Testis (tissue), 2 donors: ENCODE measurements at regions not wholly inside any gene's neighbourhood (a gene's known extent, or its start where the extent isn't known, plus 50 kb on each side); places are given as distances from the start of the nearest gene placed in this dataset.

Experiments
- POLR2A ChIP-seq: fragments of 450-650 bp; IDR thresholded peaks from one replicate; pipeline ENCODE4 v1.6.1; 2017; ENCODE audit warnings: antibody characterized with exemption, mild to moderate bottlenecking, moderate library complexity
- TF ChIP-seq, protein P1 (sequence below), 3 experiments: fragments of 450-650 bp in 2 of 3; fragments of 200-600 bp in 1 of 3; sonication (generic) in 1 of 3; IDR thresholded peaks; one replicate each; pipeline ENCODE4 v1.5.1; 2016 to 2019; ENCODE audit warnings: antibody characterized with exemption in 3 of 3, mild to moderate bottlenecking in 2 of 3, moderate library complexity in 1 of 3

DNA sequence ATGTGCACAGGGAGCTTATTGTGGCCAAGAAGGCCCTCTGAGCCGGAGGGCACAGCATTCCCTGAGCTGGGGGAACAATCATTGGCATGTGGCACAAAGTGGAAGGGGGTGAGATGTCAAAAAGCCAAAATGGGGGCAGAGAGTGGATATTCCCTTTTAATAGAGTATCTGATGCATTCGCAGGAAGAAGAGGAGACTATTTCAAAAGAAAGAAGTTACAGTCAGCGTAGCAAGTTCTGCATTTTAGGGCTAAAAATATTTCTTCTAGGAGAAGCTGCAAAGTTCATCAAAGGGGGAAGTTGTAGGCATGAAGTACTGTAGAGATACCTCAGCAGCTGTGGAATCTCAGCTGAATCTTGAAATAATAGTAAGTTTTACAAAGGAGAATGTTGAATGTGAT lies 136.0 kb upstream of the WDR11 start:
- TF ChIP-seq, protein P1, sequence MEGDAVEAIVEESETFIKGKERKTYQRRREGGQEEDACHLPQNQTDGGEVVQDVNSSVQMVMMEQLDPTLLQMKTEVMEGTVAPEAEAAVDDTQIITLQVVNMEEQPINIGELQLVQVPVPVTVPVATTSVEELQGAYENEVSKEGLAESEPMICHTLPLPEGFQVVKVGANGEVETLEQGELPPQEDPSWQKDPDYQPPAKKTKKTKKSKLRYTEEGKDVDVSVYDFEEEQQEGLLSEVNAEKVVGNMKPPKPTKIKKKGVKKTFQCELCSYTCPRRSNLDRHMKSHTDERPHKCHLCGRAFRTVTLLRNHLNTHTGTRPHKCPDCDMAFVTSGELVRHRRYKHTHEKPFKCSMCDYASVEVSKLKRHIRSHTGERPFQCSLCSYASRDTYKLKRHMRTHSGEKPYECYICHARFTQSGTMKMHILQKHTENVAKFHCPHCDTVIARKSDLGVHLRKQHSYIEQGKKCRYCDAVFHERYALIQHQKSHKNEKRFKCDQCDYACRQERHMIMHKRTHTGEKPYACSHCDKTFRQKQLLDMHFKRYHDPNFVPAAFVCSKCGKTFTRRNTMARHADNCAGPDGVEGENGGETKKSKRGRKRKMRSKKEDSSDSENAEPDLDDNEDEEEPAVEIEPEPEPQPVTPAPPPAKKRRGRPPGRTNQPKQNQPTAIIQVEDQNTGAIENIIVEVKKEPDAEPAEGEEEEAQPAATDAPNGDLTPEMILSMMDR (IDR thresholded peaks at IDR 0.05) = no peak
- TF ChIP-seq POLR2A = no peak
